NCI-H2107 (cell line): ENCODE measurements at regions not wholly inside any gene's neighbourhood (a gene's known extent, or its start where the extent isn't known, plus 50 kb on each side); places are given as distances from the start of the nearest gene placed in this dataset.

Experiments
- DNase-seq: peaks from one replicate; lab custom pipeline; 2025; lab: John Stamatoyannopoulos, UW

GRCh38 chr9:14031810-14032209, 282.1 kb downstream of the NFIB start:
- DNase-seq: no peak

- peak; percentile 21 for DNase-seq
Measured at GRCh38 chr9:14031060-14031414, 282.9 kb downstream of the NFIB start.

- peak; percentile 62 for DNase-seq
Measured at GRCh38 chr9:14030375-14031059, 283.4 kb downstream of the NFIB start.

- no peak for DNase-seq
Measured at GRCh38 chr9:14029806-14030374, 284.1 kb downstream of the NFIB start.

- DNase-seq: no peak
Measured at GRCh38 chr9:14027116-14027800, 286.7 kb downstream of the NFIB start.

GRCh38 chr9:14025741-14026140, 288.2 kb downstream of the NFIB start:
- no peak for DNase-seq

- no peak for DNase-seq
Measured at GRCh38 chr9:14023285-14023684, 290.7 kb downstream of the NFIB start.

GRCh38 chr9:14021871-14022525, 291.9 kb downstream of the NFIB start:
- DNase-seq: no peak

- no peak for DNase-seq
Measured at GRCh38 chr9:14018081-14018480, 295.9 kb downstream of the NFIB start.

GRCh38 chr9:14014744-14015143, 299.2 kb downstream of the NFIB start:
- DNase-seq: no peak

GRCh38 chr9:14014218-14014617, 299.7 kb downstream of the NFIB start:
- no peak for DNase-seq

- DNase-seq: no peak
Measured at GRCh38 chr9:14011799-14012560, 302.0 kb downstream of the NFIB start.

GRCh38 chr9:14007190-14007769, 306.7 kb downstream of the NFIB start:
- DNase-seq: no peak

- DNase-seq: no peak
Measured at GRCh38 chr9:14006386-14007187, 307.4 kb downstream of the NFIB start.

GRCh38 chr9:14004110-14004509, 309.8 kb downstream of the NFIB start:
- no peak for DNase-seq

- DNase-seq: no peak
Measured at GRCh38 chr9:13994240-13994639, 319.7 kb downstream of the NFIB start.

GRCh38 chr9:13993632-13994185, 320.2 kb downstream of the NFIB start:
- no peak for DNase-seq

GRCh38 chr9:13992138-13993088, 321.5 kb downstream of the NFIB start:
- DNase-seq: peak; percentile 64

- DNase-seq: no peak
Measured at GRCh38 chr9:13991395-13991794, 322.5 kb downstream of the NFIB start.

- no peak for DNase-seq
Measured at GRCh38 chr9:13990994-13991393, 322.9 kb downstream of the NFIB start.
